Mesendoderm (in vitro differentiated cells): ENCODE measurements at regions not wholly inside any gene's neighbourhood (a gene's known extent, or its start where the extent isn't known, plus 50 kb on each side); places are given as distances from the start of the nearest gene placed in this dataset.
"Not testable (repeated sequence)": the region's sequence is repeated elsewhere in the genome, so short reads cannot be mapped to it uniquely, and the experiment has no call there.

ENCODE experiments used
- DNase-seq: peaks from one replicate; pipeline ENCODE4 v3.0.0; 2013
- H2AK5ac ChIP-seq: 2 replicates; pipeline ENCODE4 v1.6.1; 2013; ENCODE audit warnings: low read length, inconsistent platforms
- H2BK120ac ChIP-seq: 2 replicates; pipeline ENCODE4 v1.6.1; 2013; ENCODE audit warnings: low read depth, mild to moderate bottlenecking, low read length, moderate library complexity, mixed read lengths
- H2BK15ac ChIP-seq: replicated peaks from 2 replicates; pipeline ENCODE4 v1.6.1; 2013; ENCODE audit warnings: low read depth, mild to moderate bottlenecking, moderate library complexity
- H2BK5ac ChIP-seq: 2 replicates; pipeline ENCODE4 v1.6.1; 2013; ENCODE audit warnings: low read length, inconsistent platforms
- H3K18ac ChIP-seq: 2 replicates; pipeline ENCODE4 v1.6.1; 2013; ENCODE audit warnings: mild to moderate bottlenecking, low read length, mixed read lengths
- H3K23ac ChIP-seq: one replicate; pipeline ENCODE4 v1.6.1; 2013; ENCODE audit warnings: low read length
- H3K27ac ChIP-seq: 2 replicates; pipeline ENCODE4 v1.5.1; 2013; ENCODE audit warnings: low read depth, mild to moderate bottlenecking, inconsistent platforms, low read length, moderate library complexity
- H3K27me3 ChIP-seq: 2 replicates; pipeline ENCODE4 v1.6.1; 2013; ENCODE audit warnings: low read length, control low read depth, mild to moderate bottlenecking, inconsistent platforms; ENCODE audit not compliant: insufficient read depth, poor library complexity
- H3K36me3 ChIP-seq: 2 replicates; pipeline ENCODE4 v1.6.1; 2013; ENCODE audit warnings: low read length, inconsistent platforms; ENCODE audit not compliant: control insufficient read depth, insufficient read depth
- H3K4ac ChIP-seq: one replicate; pipeline ENCODE4 v1.6.1; 2013; ENCODE audit warnings: low read depth, mild to moderate bottlenecking, low read length, moderate library complexity
- H3K4me1 ChIP-seq: 2 replicates; pipeline ENCODE4 v1.6.1; 2013; ENCODE audit warnings: low read depth, low read length, inconsistent platforms; ENCODE audit not compliant: control insufficient read depth
- H3K4me2 ChIP-seq: 2 replicates; pipeline ENCODE4 v1.6.1; 2013; ENCODE audit warnings: low read length
- H3K4me3 ChIP-seq: 2 replicates; pipeline ENCODE4 v1.5.1; 2013; ENCODE audit warnings: mild to moderate bottlenecking, low read length
- H3K56ac ChIP-seq: one replicate; pipeline ENCODE4 v1.6.1; 2013; ENCODE audit warnings: low read length
- H3K79me1 ChIP-seq: 2 replicates; pipeline ENCODE4 v1.6.1; 2013; ENCODE audit warnings: low read length, inconsistent platforms
- H3K79me2 ChIP-seq: 2 replicates; pipeline ENCODE4 v1.6.1; 2013; ENCODE audit warnings: mild to moderate bottlenecking, low read length; ENCODE audit not compliant: control insufficient read depth, insufficient read depth
- H3K9ac ChIP-seq: 2 replicates; pipeline ENCODE4 v1.6.1; 2013; ENCODE audit warnings: low read length, inconsistent platforms
- H4K5ac ChIP-seq: one replicate; pipeline ENCODE4 v1.6.1; 2013; ENCODE audit warnings: low read length
- H4K8ac ChIP-seq: one replicate; pipeline ENCODE4 v1.6.1; 2013; ENCODE audit warnings: low read depth, mild to moderate bottlenecking, control low read depth, low read length, moderate library complexity
- WGBS: extraction: QIAGEN DNeasy Blood & Tissue Kit; methylation state at CpG from one replicate; pipeline ENCODE4 v1.1.7; 2013; ENCODE audit warnings: low lambda C conversion rate, missing lambda C conversion rate; ENCODE audit not compliant: insufficient coverage; ENCODE audit errors: extremely low coverage; 5-methylcytosine and 5-hydroxymethylcytosine counted together

DNA sequence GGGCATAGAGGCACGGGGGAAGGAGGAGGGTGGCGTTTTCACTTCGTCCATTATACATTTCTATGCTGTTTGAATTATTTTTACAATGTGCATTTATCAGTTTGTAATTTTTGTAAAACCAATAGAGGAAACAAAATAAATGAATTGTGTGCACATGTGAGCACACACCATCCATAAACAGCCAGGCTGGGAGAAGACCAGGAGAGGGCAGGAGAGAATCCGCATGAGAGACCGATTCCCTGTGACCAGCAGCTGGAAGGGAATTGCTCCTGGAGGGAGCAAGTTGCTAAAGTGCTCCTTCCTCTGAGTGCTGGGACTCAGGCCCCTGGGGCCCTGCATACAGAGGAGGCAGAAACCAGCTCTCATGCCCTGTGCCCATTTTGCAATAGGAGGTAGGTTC lies 126.0 kb downstream of the ABCC12 start:
- Histone ChIP-seq H2BK120ac (no peak overlapping the region), H3K4me3 (no peak overlapping the region), H3K56ac (peak overlapping the region; percentile 3), H3K4ac (no peak overlapping the region), H3K79me1 (no peaks in the 10 kb centered on the region), H3K36me3 (no peaks in the 10 kb centered on the region), H3K4me1 (no peaks in the 10 kb centered on the region), H4K5ac (peak overlapping the region; percentile 84), H3K27me3 (no peaks in the 10 kb centered on the region), H3K4me2 (no peak overlapping the region), H2AK5ac (no peak overlapping the region), H3K27ac (no peak overlapping the region), H3K79me2 (no peaks in the 10 kb centered on the region), H3K18ac (no peak overlapping the region), H3K9ac (no peak overlapping the region), H3K23ac (peak overlapping the region; percentile 34), H2BK5ac (no peak overlapping the region), H2BK15ac (no peak overlapping the region), H4K8ac (no peak overlapping the region)
- peak; percentile 20 for DNase-seq
- no CpG with 5 or more reads among the region's 5 CpGs for WGBS

GRCh38 chr16:48025359-48025758 lies 130.4 kb downstream of the ABCC12 start:
- Histone ChIP-seq H3K36me3 (no peaks in the 10 kb centered on the region), H4K5ac (no peak overlapping the region), H3K4me2 (no peak overlapping the region), H3K4ac (no peak overlapping the region), H2BK120ac (no peak overlapping the region), H4K8ac (no peak overlapping the region), H3K27me3 (no peaks in the 10 kb centered on the region), H3K27ac (no peak overlapping the region), H3K4me3 (no peak overlapping the region), H2BK5ac (peak overlapping the region; percentile 7), H3K18ac (no peak overlapping the region), H3K79me1 (no peaks in the 10 kb centered on the region), H3K23ac (no peak overlapping the region), H3K4me1 (no peaks in the 10 kb centered on the region), H3K79me2 (no peaks in the 10 kb centered on the region), H2BK15ac (no peak overlapping the region), H3K9ac (no peak overlapping the region), H2AK5ac (peak overlapping the region; percentile 65), H3K56ac (peak overlapping the region; percentile 25)
- WGBS, result no CpG with 5 or more reads among the region's 5 CpGs
- DNase-seq, result no peak

GRCh38 chr16:48024042-48024441 lies 131.8 kb downstream of the ABCC12 start:
- no peak overlapping the region for H2AK5ac ChIP-seq
- no peak for DNase-seq
- no peak overlapping the region for H3K18ac ChIP-seq

GRCh38 chr16:48022496-48022895 lies 133.3 kb downstream of the ABCC12 start:
- H3K79me2 ChIP-seq, result no peaks in the 10 kb centered on the region
- no peaks in the 10 kb centered on the region for H3K27me3 ChIP-seq
- no peak overlapping the region for H2BK120ac ChIP-seq
- no peaks in the 10 kb centered on the region for H3K79me1 ChIP-seq
- no peak overlapping the region for H3K23ac ChIP-seq
- no peak for DNase-seq
- no peak overlapping the region for H4K8ac ChIP-seq
- no peak overlapping the region for H3K18ac ChIP-seq
- H3K9ac ChIP-seq, result no peak overlapping the region
- no peaks in the 10 kb centered on the region for H3K36me3 ChIP-seq
- H3K27ac ChIP-seq, result no peak overlapping the region
- no peak overlapping the region for H2BK5ac ChIP-seq
- H3K4me2 ChIP-seq, result no peak overlapping the region
- H4K5ac ChIP-seq, result no peak overlapping the region
- no CpG with 5 or more reads among the region's 5 CpGs for WGBS
- no peak overlapping the region for H3K4me3 ChIP-seq
- H2BK15ac ChIP-seq, result no peak overlapping the region
- H3K4ac ChIP-seq, result no peak overlapping the region
- H2AK5ac ChIP-seq, result peak overlapping the region; percentile 69
- H3K4me1 ChIP-seq, result no peaks in the 10 kb centered on the region
- H3K56ac ChIP-seq, result no peak overlapping the region

More at GRCh38 chr16:48024042-48024441, 131.8 kb downstream of the ABCC12 start:
- no peak overlapping the region for H2BK120ac ChIP-seq
- no peak overlapping the region for H3K4ac ChIP-seq
- no CpG with 5 or more reads among the region's 5 CpGs for WGBS
- H3K27ac ChIP-seq, result no peak overlapping the region
- H2BK5ac ChIP-seq, result no peak overlapping the region
- no peak overlapping the region for H4K5ac ChIP-seq
- H3K4me1 ChIP-seq, result no peaks in the 10 kb centered on the region
- no peak overlapping the region for H4K8ac ChIP-seq
- no peak overlapping the region for H3K4me3 ChIP-seq
- H3K36me3 ChIP-seq, result no peaks in the 10 kb centered on the region
- no peak overlapping the region for H3K4me2 ChIP-seq
- H2BK15ac ChIP-seq, result no peak overlapping the region
- no peak overlapping the region for H3K23ac ChIP-seq
- H3K79me1 ChIP-seq, result no peaks in the 10 kb centered on the region
- H3K9ac ChIP-seq, result no peak overlapping the region
- no peaks in the 10 kb centered on the region for H3K79me2 ChIP-seq
- no peaks in the 10 kb centered on the region for H3K27me3 ChIP-seq
- no peak overlapping the region for H3K56ac ChIP-seq

DNA sequence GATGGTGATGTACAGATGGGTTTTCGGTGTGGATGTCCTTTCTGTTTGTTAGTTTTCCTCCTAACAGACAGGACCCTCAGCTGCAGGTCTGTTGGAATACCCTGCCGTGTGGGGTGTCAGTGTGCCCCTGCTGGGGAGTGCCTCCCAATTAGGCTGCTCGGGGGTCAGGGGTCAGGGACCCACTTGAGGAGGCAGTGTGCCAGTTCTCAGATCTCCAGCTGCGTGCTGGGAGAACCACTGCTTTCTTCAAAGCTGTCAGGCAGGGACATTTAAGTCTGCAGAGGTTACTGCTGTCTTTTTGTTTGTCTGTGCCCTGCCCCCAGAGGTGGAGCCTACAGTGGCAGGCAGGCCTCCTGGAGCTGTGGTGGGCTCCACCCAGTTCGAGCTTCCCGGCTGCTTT lies 135.2 kb downstream of the ABCC12 start:
- not testable (repeated sequence) for H3K4ac ChIP-seq, H2BK15ac ChIP-seq, H3K36me3 ChIP-seq, H2AK5ac ChIP-seq, H3K56ac ChIP-seq, H3K4me2 ChIP-seq, H3K23ac ChIP-seq, H3K79me2 ChIP-seq, H4K8ac ChIP-seq, H3K9ac ChIP-seq, H2BK120ac ChIP-seq, H4K5ac ChIP-seq, H3K27me3 ChIP-seq, DNase-seq, H3K27ac ChIP-seq, H3K18ac ChIP-seq, H3K4me3 ChIP-seq, H2BK5ac ChIP-seq, H3K79me1 ChIP-seq, H3K4me1 ChIP-seq
- WGBS, result no CpG with 5 or more reads among the region's 6 CpGs

GRCh38 chr16:48014349-48015135 lies 141.3 kb downstream of the ABCC12 start:
- Histone ChIP-seq H2BK5ac (no peak overlapping the region), H2BK15ac (no peak overlapping the region), H4K5ac (no peak overlapping the region), H3K56ac (no peak overlapping the region), H3K4ac (no peak overlapping the region), H3K4me1 (no peaks in the 10 kb centered on the region), H3K23ac (no peak overlapping the region), H2BK120ac (no peak overlapping the region), H3K27ac (no peak overlapping the region), H3K79me2 (no peaks in the 10 kb centered on the region), H4K8ac (no peak overlapping the region), H3K27me3 (no peaks in the 10 kb centered on the region), H3K9ac (no peak overlapping the region), H3K18ac (no peak overlapping the region), H3K36me3 (no peaks in the 10 kb centered on the region), H3K79me1 (no peaks in the 10 kb centered on the region), H3K4me3 (no peak overlapping the region), H2AK5ac (no peak overlapping the region), H3K4me2 (no peak overlapping the region)
- no CpG with 5 or more reads among the region's 10 CpGs for WGBS
- peak; percentile 73 for DNase-seq
